VCaP (cell line): ENCODE measurements at regions not wholly inside any gene's neighbourhood (a gene's known extent, or its start where the extent isn't known, plus 50 kb on each side); places are given as distances from the start of the nearest gene placed in this dataset.

Experiments used
- H3K27ac ChIP-seq: fragments of 450-650 bp; 2 replicates; pipeline ENCODE4 v1.5.1; 2017
- TF ChIP-seq, protein P1 (sequence below): fragments of 450-650 bp; conservative IDR thresholded peaks from 2 replicates; pipeline ENCODE4 v1.5.1; 2017; ENCODE audit warnings: mild to moderate bottlenecking, moderate library complexity

DNA sequence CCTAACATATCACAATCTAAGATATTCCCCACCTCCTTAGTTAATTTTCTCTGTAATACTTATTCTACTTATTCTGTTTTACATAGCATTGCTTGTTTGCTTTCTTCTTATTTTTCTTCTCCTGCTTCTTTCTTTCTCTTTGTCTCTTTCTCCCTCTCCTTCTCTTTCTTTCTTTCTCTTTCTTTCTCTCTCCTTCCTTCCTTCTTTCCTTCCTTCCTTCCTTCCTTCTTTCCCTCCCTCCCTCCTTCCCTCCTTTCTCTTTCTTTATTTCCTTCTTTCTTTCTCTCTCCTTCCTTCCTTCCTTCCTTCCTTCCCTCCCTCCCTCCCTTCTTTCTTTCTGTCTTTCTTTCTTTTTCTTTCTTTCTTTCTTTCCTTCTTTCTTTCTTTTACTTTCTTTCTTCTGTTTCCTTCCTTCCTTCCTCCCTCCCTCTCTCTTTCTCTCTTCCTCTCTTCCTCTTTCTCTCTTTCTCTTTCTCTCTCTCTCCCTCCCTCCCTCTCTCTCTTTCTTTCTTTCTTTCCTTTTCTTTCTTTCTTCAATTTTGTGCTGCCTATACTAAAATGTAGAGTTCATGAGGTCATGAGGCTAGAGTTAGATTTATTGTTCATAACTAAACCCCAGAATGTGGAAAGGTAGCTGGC is 445.4 kb downstream of the GATA3 start:
- TF ChIP-seq, protein P1, sequence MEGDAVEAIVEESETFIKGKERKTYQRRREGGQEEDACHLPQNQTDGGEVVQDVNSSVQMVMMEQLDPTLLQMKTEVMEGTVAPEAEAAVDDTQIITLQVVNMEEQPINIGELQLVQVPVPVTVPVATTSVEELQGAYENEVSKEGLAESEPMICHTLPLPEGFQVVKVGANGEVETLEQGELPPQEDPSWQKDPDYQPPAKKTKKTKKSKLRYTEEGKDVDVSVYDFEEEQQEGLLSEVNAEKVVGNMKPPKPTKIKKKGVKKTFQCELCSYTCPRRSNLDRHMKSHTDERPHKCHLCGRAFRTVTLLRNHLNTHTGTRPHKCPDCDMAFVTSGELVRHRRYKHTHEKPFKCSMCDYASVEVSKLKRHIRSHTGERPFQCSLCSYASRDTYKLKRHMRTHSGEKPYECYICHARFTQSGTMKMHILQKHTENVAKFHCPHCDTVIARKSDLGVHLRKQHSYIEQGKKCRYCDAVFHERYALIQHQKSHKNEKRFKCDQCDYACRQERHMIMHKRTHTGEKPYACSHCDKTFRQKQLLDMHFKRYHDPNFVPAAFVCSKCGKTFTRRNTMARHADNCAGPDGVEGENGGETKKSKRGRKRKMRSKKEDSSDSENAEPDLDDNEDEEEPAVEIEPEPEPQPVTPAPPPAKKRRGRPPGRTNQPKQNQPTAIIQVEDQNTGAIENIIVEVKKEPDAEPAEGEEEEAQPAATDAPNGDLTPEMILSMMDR, result no peak

DNA sequence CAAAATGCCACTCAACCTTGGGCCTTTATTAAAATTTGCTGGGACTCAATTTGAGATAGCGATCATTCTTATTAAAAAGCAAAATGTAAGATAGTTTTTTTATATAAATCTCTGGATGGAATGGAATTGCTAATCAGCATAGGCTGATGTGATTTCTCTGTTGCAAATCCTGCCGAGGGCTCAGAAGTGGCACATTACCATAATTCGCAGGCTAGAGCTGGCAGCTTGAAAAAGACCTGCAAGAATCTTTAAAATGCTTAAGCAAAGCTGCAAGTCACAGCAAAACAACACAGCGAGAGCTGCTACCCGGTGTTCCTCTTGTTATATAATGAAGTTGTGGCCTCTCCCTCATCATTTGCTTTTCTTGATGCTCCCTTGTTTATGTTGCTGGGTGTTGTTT is 448.1 kb downstream of the GATA3 start:
- no peak overlapping the region for H3K27ac ChIP-seq

More for the DNA sequence above, 445.4 kb downstream of the GATA3 start:
- H3K27ac ChIP-seq, result no peak overlapping the region

DNA sequence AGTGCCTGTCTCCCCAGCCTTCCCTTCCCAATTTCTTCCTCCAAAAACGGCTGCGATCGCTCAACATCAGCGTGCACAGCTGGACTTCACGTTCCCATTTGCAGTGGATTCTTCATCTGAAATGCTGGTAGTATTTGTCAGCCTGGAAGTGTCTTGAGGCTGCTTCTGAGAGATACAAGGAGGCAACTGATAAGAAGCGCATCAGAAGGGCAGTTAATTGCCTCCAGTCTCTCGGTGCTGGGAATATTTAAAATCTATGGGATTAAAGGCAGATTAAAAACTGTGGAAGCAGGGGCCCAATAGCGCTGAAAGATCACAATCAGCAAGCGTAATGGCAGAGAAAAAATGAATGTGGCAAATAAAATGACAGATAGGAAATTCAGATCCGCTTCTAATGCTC is 450.0 kb downstream of the GATA3 start:
- TF ChIP-seq, protein P1, result no peak
- H3K27ac ChIP-seq, result no peak overlapping the region

More for the DNA sequence above, 448.1 kb downstream of the GATA3 start:
- TF ChIP-seq, protein P1, result no peak

DNA sequence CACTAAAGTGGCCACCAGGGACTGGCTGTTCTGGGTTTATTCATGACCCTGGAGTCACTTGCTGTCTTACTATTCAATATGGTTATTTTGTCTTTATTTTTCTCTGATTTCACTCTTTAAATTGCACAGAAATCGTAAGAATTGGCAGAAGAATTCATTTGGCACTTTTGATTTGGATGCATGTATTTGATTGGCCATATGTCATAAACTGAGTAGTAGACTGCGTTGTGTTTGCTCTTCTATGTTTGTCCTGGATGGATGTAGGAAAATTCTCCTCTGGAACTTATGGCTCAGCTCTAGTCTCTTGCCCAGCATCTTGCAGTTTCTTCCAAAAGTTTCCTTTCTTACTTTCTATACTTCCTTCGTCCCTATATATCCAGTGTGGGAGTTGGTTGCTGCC is 452.7 kb downstream of the GATA3 start:
- no peak overlapping the region for H3K27ac ChIP-seq
- TF ChIP-seq, protein P1, result no peak

DNA sequence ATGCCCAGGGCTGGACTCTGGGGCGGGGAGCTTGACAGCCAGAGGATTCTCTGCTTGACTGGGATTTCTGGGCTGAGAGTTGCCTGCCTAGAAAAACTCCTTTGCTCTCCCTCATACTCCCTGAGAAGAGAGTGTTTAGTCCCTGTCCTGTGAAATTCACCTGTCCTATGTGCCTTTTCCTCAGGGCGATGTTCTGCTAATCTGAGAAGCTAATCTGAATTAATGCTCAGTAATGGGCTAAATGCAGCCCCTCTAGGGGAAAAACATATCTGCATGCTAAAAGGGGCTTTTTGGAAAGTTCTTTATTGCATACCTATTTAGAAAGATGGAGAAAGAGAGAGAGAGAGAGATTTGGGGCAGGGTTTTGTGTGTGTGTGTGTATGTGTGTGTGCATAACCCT is 454.4 kb downstream of the GATA3 start:
- TF ChIP-seq, protein P1, result no peak
- no peak overlapping the region for H3K27ac ChIP-seq

DNA sequence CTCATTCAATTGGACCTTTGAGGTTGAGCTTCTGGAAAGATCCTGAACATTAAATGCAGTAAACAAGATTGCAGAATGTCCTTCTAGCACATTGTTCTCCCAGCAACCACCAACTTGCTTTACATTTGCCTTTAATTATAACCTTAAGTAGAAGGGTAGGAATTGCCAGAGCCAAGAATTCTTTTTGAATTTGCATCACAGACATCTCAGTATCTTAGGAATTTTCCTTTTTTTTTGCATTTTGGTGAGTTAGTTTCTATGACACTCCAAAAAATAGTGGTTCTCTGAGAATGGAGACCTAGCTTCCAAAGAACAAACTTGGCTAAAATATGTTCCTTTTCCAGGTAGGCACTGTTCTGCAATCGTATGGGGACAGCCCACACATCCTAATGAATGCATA is 456.0 kb downstream of the GATA3 start:
- TF ChIP-seq, protein P1, result no peak
- no peak overlapping the region for H3K27ac ChIP-seq

DNA sequence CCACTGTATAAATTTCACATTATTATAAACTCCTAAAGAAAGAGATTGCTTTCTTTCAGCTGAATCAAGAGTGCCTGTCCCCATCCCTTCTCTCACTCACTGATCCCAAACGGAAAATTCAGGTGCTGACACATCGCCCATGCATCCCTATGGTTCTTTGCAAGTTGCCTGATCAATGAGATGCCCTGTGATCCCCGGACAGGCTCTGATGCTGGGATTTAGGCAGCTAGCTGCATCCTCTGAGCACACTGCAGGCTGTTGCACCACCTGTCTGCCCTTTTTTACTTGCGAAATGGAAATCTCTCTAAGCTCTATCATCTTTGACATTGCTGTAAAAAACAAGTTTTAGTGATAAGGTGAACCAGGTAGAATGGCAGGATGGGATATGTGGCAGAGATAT is 456.5 kb downstream of the GATA3 start:
- H3K27ac ChIP-seq, result no peak overlapping the region
- TF ChIP-seq, protein P1, result no peak
